ENCODE measurements at regions not wholly inside any gene's neighbourhood (a gene's known extent, or its start where the extent isn't known, plus 50 kb on each side); places are given as distances from the start of the nearest gene placed in this dataset.

DNA sequence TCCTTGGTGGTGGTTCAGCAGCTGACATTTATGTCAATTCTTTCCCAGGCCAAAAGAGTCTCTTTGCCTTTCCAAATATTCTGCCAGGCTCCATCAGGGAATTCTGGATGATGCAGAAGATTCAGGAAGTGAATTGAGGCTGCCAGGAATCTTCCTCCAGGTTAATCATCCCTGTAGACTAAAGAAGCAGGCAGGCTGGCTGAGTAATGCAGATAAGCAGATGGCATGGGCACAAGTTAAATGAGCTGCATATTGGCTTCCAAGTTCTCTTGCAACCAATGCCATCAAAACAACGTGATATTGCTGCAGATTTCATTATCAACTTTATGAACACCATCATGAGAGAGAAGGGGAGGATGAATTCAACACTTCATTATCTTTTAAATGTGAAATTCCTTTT lies 324.5 kb downstream of the KCNN2 start:
- Histone ChIP-seq H4K91ac (replicated peaks; ENCODE audit: insufficient read length, low read length) (no peak overlapping the region), H2BK20ac (ENCODE audit: low read length) (no peak overlapping the region), H3K9ac (replicated peaks in 1 of 4; ENCODE audit: extremely low read depth in 1 of 4, low read depth in 3 of 4, low read length in 3 of 4) (no peak overlapping the region), H2BK5ac (ENCODE audit: low read depth, low read length) (no peak overlapping the region), H3K27ac (ENCODE audit: low read depth, low read length) (no peak overlapping the region), H3K79me1 (ENCODE audit: low read depth, low read length) (no peaks in the 10 kb centered on the region), H3K36me3 (ENCODE audit: control insufficient read depth in 2 of 4, insufficient read depth in 4 of 4, low read length in 3 of 4) (no peaks in the 10 kb centered on the region), H4K8ac (ENCODE audit: extremely low read depth, insufficient read depth, low read length) (no peak overlapping the region), H2BK12ac (ENCODE audit: low read depth, low read length) (no peak overlapping the region), H3K14ac (ENCODE audit: insufficient read length) (no peak overlapping the region), H2AFZ (ENCODE audit: low read length) (no peak overlapping the region), H3K23me2 (ENCODE audit: low read depth, low read length) (no peaks in the 10 kb centered on the region), H2AK5ac (ENCODE audit: low read depth, low read length) (no peak overlapping the region), H3K27me3 (replicated peaks in 1 of 4; ENCODE audit: control insufficient read depth in 3 of 4, extremely low read depth in 1 of 4, insufficient read depth in 3 of 4, low read length in 3 of 4) (no peaks in the 10 kb centered on the region), H4K20me1 (replicated peaks in 1 of 2; ENCODE audit: control insufficient read depth in 1 of 2, insufficient read depth in 2 of 2, low read length in 2 of 2) (no peaks in the 10 kb centered on the region), H3K4ac (replicated peaks; ENCODE audit: insufficient read length, low read depth, low read length) (no peak overlapping the region), H3K4me3 (ENCODE audit: extremely low read depth in 1 of 4, insufficient read depth in 2 of 4, low read depth in 3 of 4, low read length in 4 of 4) (no peak overlapping the region), H4K5ac (ENCODE audit: insufficient read length, low read depth, low read length) (no peak overlapping the region), H3K18ac (ENCODE audit: extremely low read depth, low read length) (no peak overlapping the region), H3K9me3 (ENCODE audit: insufficient read depth in 2 of 2, low read depth in 1 of 2, low read length in 1 of 2) (peaks cover 0 to 3% of the 10 kb centered on the region in 2 experiments; a peak in 1 of 4 replicates), H3K56ac (replicated peaks; ENCODE audit: insufficient read length, low read depth, low read length) (no peak overlapping the region), H3K79me2 (ENCODE audit: control insufficient read depth in 1 of 2, insufficient read depth in 2 of 2, low read length in 2 of 2) (no peaks in the 10 kb centered on the region), H3K4me1 (replicated peaks in 1 of 4; ENCODE audit: control insufficient read depth in 3 of 4, insufficient read depth in 4 of 4, low read length in 3 of 4) (no peaks in the 10 kb centered on the region), H2BK15ac (ENCODE audit: low read length) (no peak overlapping the region), H2BK120ac (replicated peaks; ENCODE audit: low read depth, low read length) (no peak overlapping the region), H3K23ac (ENCODE audit: insufficient read length) (no peak overlapping the region), H3K4me2 (ENCODE audit: insufficient read depth in 1 of 2, low read depth in 2 of 2, low read length in 2 of 2) (no peak overlapping the region)
- WGBS, 2 experiments (ENCODE audit: extremely low coverage in 1 of 2, insufficient coverage in 1 of 2, insufficient read length in 1 of 2, insufficient replicate concordance in 2 of 2, low coverage in 1 of 2, low lambda C conversion rate in 2 of 2, missing lambda C conversion rate in 1 of 2): 89% methylated on average over 1 of the region's 1 CpG; no CpG with 5 or more reads in 1 of the 2 experiments
- FAIRE-seq: no peak
- no peak for DNase-seq (ENCODE audit: low read depth in 1 of 2, low spot score in 2 of 2)
- ChIA-PET POLR2A (ENCODE audit: partially characterized antibody) (no interaction called here), CTCF (ENCODE audit: partially characterized antibody) (no interaction called here)
- TF ChIP-seq BACH1 (IDR thresholded peaks at IDR 0.05; ENCODE audit: low read length) (no peak), BCL11A (IDR thresholded peaks at IDR 0.05; ENCODE audit: low read depth in 2 of 2, low read length in 2 of 2) (no peak), EZH2 (IDR thresholded peaks at IDR 0.05; ENCODE audit: low read depth, low read length, severe bottlenecking) (no peak), CEBPB (IDR thresholded peaks at IDR 0.05; ENCODE audit: low read depth, low read length) (no peak), RXRA (IDR thresholded peaks at IDR 0.05; ENCODE audit: insufficient read depth, low read depth, low read length) (no peak), NRF1 (IDR thresholded peaks at IDR 0.05; ENCODE audit: low read depth, low read length) (no peak), RAD21 (IDR thresholded peaks at IDR 0.05 in 1 of 2, conservative IDR thresholded peaks at IDR 0.05 in 1 of 2; ENCODE audit: low read depth in 2 of 2, low read length in 2 of 2) (no peak), SUZ12 (IDR thresholded peaks at IDR 0.05; ENCODE audit: low read length) (no peak), CHD2 (IDR thresholded peaks at IDR 0.05; ENCODE audit: low read length) (no peak)
- TF ChIP-seq, protein P1, sequence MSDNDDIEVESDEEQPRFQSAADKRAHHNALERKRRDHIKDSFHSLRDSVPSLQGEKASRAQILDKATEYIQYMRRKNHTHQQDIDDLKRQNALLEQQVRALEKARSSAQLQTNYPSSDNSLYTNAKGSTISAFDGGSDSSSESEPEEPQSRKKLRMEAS (IDR thresholded peaks at IDR 0.05): no peak

All from H1 (cell line).